ENCODE measurements at regions not wholly inside any gene's neighbourhood (a gene's known extent, or its start where the extent isn't known, plus 50 kb on each side); places are given as distances from the start of the nearest gene placed in this dataset.

GRCh38 chr5:82396396-82396795 is 118.2 kb upstream of the RPS23 start:
- Histone ChIP-seq H3K27me3 (ENCODE audit: low read depth, low read length) (no peaks in the 10 kb centered on the region), H3K27ac (ENCODE audit: low read length) (no peak overlapping the region), H3K4me3 (ENCODE audit: low read depth in 1 of 2, low read length in 2 of 2) (no peak overlapping the region), H3K4me1 (ENCODE audit: control insufficient read depth in 1 of 2, insufficient read depth in 2 of 2, low read length in 2 of 2) (no peaks in the 10 kb centered on the region), H3K9me3 (ENCODE audit: control insufficient read depth in 1 of 2, low read length in 2 of 2) (no peaks in the 10 kb centered on the region), H3K36me3 (ENCODE audit: control insufficient read depth in 1 of 2, insufficient read depth in 2 of 2, low read length in 2 of 2) (no peaks in the 10 kb centered on the region)

GRCh38 chr5:82393951-82394350 is 115.8 kb upstream of the RPS23 start:
- H3K36me3 ChIP-seq (ENCODE audit: control insufficient read depth in 1 of 2, insufficient read depth in 2 of 2, low read length in 2 of 2): no peaks in the 10 kb centered on the region
- H3K4me3 ChIP-seq (ENCODE audit: low read depth in 1 of 2, low read length in 2 of 2): no peak overlapping the region
- H3K27me3 ChIP-seq (ENCODE audit: low read depth, low read length): no peaks in the 10 kb centered on the region
- no peak overlapping the region for H3K27ac ChIP-seq (ENCODE audit: low read length)
- no peaks in the 10 kb centered on the region for H3K4me1 ChIP-seq (ENCODE audit: control insufficient read depth in 1 of 2, insufficient read depth in 2 of 2, low read length in 2 of 2)
- no peaks in the 10 kb centered on the region for H3K9me3 ChIP-seq (ENCODE audit: control insufficient read depth in 1 of 2, low read length in 2 of 2)

GRCh38 chr5:82390088-82390487 is 111.9 kb upstream of the RPS23 start:
- Histone ChIP-seq H3K27ac (ENCODE audit: low read length) (no peak overlapping the region), H3K9me3 (ENCODE audit: control insufficient read depth in 1 of 2, low read length in 2 of 2) (no peaks in the 10 kb centered on the region), H3K27me3 (ENCODE audit: low read depth, low read length) (no peaks in the 10 kb centered on the region), H3K4me1 (ENCODE audit: control insufficient read depth in 1 of 2, insufficient read depth in 2 of 2, low read length in 2 of 2) (no peaks in the 10 kb centered on the region), H3K36me3 (ENCODE audit: control insufficient read depth in 1 of 2, insufficient read depth in 2 of 2, low read length in 2 of 2) (no peaks in the 10 kb centered on the region), H3K4me3 (ENCODE audit: low read depth in 1 of 2, low read length in 2 of 2) (no peak overlapping the region)

- Histone ChIP-seq H3K27me3 (ENCODE audit: low read depth, low read length) (no peaks in the 10 kb centered on the region), H3K36me3 (ENCODE audit: control insufficient read depth in 1 of 2, insufficient read depth in 2 of 2, low read length in 2 of 2) (no peaks in the 10 kb centered on the region), H3K27ac (ENCODE audit: low read length) (no peak overlapping the region), H3K4me3 (ENCODE audit: low read depth in 1 of 2, low read length in 2 of 2) (no peak overlapping the region), H3K4me1 (ENCODE audit: control insufficient read depth in 1 of 2, insufficient read depth in 2 of 2, low read length in 2 of 2) (no peaks in the 10 kb centered on the region), H3K9me3 (ENCODE audit: control insufficient read depth in 1 of 2, low read length in 2 of 2) (no peaks in the 10 kb centered on the region)
Observed at GRCh38 chr5:82389347-82389746, 111.2 kb upstream of the RPS23 start.

GRCh38 chr5:82388181-82388580 is 110.0 kb upstream of the RPS23 start:
- Histone ChIP-seq H3K4me3 (ENCODE audit: low read depth in 1 of 2, low read length in 2 of 2) (no peak overlapping the region), H3K27me3 (ENCODE audit: low read depth, low read length) (no peaks in the 10 kb centered on the region), H3K27ac (ENCODE audit: low read length) (no peak overlapping the region), H3K36me3 (ENCODE audit: control insufficient read depth in 1 of 2, insufficient read depth in 2 of 2, low read length in 2 of 2) (no peaks in the 10 kb centered on the region), H3K9me3 (ENCODE audit: control insufficient read depth in 1 of 2, low read length in 2 of 2) (no peaks in the 10 kb centered on the region), H3K4me1 (ENCODE audit: control insufficient read depth in 1 of 2, insufficient read depth in 2 of 2, low read length in 2 of 2) (no peaks in the 10 kb centered on the region)

GRCh38 chr5:82387819-82388166 is 109.6 kb upstream of the RPS23 start:
- H3K9me3 ChIP-seq (ENCODE audit: control insufficient read depth in 1 of 2, low read length in 2 of 2): no peaks in the 10 kb centered on the region
- no peaks in the 10 kb centered on the region for H3K36me3 ChIP-seq (ENCODE audit: control insufficient read depth in 1 of 2, insufficient read depth in 2 of 2, low read length in 2 of 2)
- H3K27ac ChIP-seq (ENCODE audit: low read length): no peak overlapping the region
- H3K4me3 ChIP-seq (ENCODE audit: low read depth in 1 of 2, low read length in 2 of 2): no peak overlapping the region
- H3K4me1 ChIP-seq (ENCODE audit: control insufficient read depth in 1 of 2, insufficient read depth in 2 of 2, low read length in 2 of 2): no peaks in the 10 kb centered on the region
- H3K27me3 ChIP-seq (ENCODE audit: low read depth, low read length): no peaks in the 10 kb centered on the region

GRCh38 chr5:82387001-82387818 is 109.1 kb upstream of the RPS23 start:
- H3K4me3 ChIP-seq (ENCODE audit: low read depth in 1 of 2, low read length in 2 of 2): no peak overlapping the region
- H3K36me3 ChIP-seq (ENCODE audit: control insufficient read depth in 1 of 2, insufficient read depth in 2 of 2, low read length in 2 of 2): no peaks in the 10 kb centered on the region
- H3K27me3 ChIP-seq (ENCODE audit: low read depth, low read length): no peaks in the 10 kb centered on the region
- no peaks in the 10 kb centered on the region for H3K4me1 ChIP-seq (ENCODE audit: control insufficient read depth in 1 of 2, insufficient read depth in 2 of 2, low read length in 2 of 2)
- no peaks in the 10 kb centered on the region for H3K9me3 ChIP-seq (ENCODE audit: control insufficient read depth in 1 of 2, low read length in 2 of 2)
- no peak overlapping the region for H3K27ac ChIP-seq (ENCODE audit: low read length)

GRCh38 chr5:82386576-82386975 is 108.4 kb upstream of the RPS23 start:
- no peaks in the 10 kb centered on the region for H3K27me3 ChIP-seq (ENCODE audit: low read depth, low read length)
- H3K4me3 ChIP-seq (ENCODE audit: low read depth in 1 of 2, low read length in 2 of 2): no peak overlapping the region
- H3K36me3 ChIP-seq (ENCODE audit: control insufficient read depth in 1 of 2, insufficient read depth in 2 of 2, low read length in 2 of 2): no peaks in the 10 kb centered on the region
- no peaks in the 10 kb centered on the region for H3K4me1 ChIP-seq (ENCODE audit: control insufficient read depth in 1 of 2, insufficient read depth in 2 of 2, low read length in 2 of 2)
- no peak overlapping the region for H3K27ac ChIP-seq (ENCODE audit: low read length)
- no peaks in the 10 kb centered on the region for H3K9me3 ChIP-seq (ENCODE audit: control insufficient read depth in 1 of 2, low read length in 2 of 2)

- Histone ChIP-seq H3K4me1 (ENCODE audit: control insufficient read depth in 1 of 2, insufficient read depth in 2 of 2, low read length in 2 of 2) (no peaks in the 10 kb centered on the region), H3K9me3 (ENCODE audit: control insufficient read depth in 1 of 2, low read length in 2 of 2) (no peaks in the 10 kb centered on the region), H3K27me3 (ENCODE audit: low read depth, low read length) (no peaks in the 10 kb centered on the region), H3K36me3 (ENCODE audit: control insufficient read depth in 1 of 2, insufficient read depth in 2 of 2, low read length in 2 of 2) (no peaks in the 10 kb centered on the region), H3K4me3 (ENCODE audit: low read depth in 1 of 2, low read length in 2 of 2) (no peak overlapping the region), H3K27ac (ENCODE audit: low read length) (no peak overlapping the region)
Observed at GRCh38 chr5:82384034-82384750, 106.0 kb upstream of the RPS23 start.

GRCh38 chr5:82381591-82381990 is 103.4 kb upstream of the RPS23 start:
- H3K4me3 ChIP-seq (ENCODE audit: low read depth in 1 of 2, low read length in 2 of 2): no peak overlapping the region
- H3K36me3 ChIP-seq (ENCODE audit: control insufficient read depth in 1 of 2, insufficient read depth in 2 of 2, low read length in 2 of 2): no peaks in the 10 kb centered on the region

GRCh38 chr5:82376307-82376706 is 98.2 kb upstream of the RPS23 start:
- Histone ChIP-seq H3K9me3 (ENCODE audit: control insufficient read depth in 1 of 2, low read length in 2 of 2) (no peaks in the 10 kb centered on the region), H3K36me3 (ENCODE audit: control insufficient read depth in 1 of 2, insufficient read depth in 2 of 2, low read length in 2 of 2) (no peaks in the 10 kb centered on the region), H3K4me3 (ENCODE audit: low read depth in 1 of 2, low read length in 2 of 2) (no peak overlapping the region), H3K4me1 (ENCODE audit: control insufficient read depth in 1 of 2, insufficient read depth in 2 of 2, low read length in 2 of 2) (no peaks in the 10 kb centered on the region), H3K27me3 (ENCODE audit: low read depth, low read length) (no peaks in the 10 kb centered on the region), H3K27ac (ENCODE audit: low read length) (no peak overlapping the region)

More at GRCh38 chr5:82381591-82381990, 103.4 kb upstream of the RPS23 start:
- Histone ChIP-seq H3K27ac (ENCODE audit: low read length) (no peak overlapping the region), H3K27me3 (ENCODE audit: low read depth, low read length) (no peaks in the 10 kb centered on the region), H3K4me1 (ENCODE audit: control insufficient read depth in 1 of 2, insufficient read depth in 2 of 2, low read length in 2 of 2) (no peaks in the 10 kb centered on the region), H3K9me3 (ENCODE audit: control insufficient read depth in 1 of 2, low read length in 2 of 2) (no peaks in the 10 kb centered on the region)

Measured in muscle layer of duodenum (tissue), 2 donors.